HG03108 (cell line): ENCODE measurements at regions not wholly inside any gene's neighbourhood (a gene's known extent, or its start where the extent isn't known, plus 50 kb on each side); places are given as distances from the start of the nearest gene placed in this dataset.
A peak's percentile ranks its signal among the peaks of the same experiment; 100 is the strongest.
"Not testable (repeated sequence)": the region's sequence is repeated elsewhere in the genome, so short reads cannot be mapped to it uniquely, and the experiment has no call there.

Experiments used
- ATAC-seq: cut with Tn5 transposase; IDR thresholded peaks from one replicate; pipeline ENCODE4 v1.9.1; 2021; ENCODE audit warnings: moderate library complexity; ENCODE audit not compliant: unreplicated experiment

DNA sequence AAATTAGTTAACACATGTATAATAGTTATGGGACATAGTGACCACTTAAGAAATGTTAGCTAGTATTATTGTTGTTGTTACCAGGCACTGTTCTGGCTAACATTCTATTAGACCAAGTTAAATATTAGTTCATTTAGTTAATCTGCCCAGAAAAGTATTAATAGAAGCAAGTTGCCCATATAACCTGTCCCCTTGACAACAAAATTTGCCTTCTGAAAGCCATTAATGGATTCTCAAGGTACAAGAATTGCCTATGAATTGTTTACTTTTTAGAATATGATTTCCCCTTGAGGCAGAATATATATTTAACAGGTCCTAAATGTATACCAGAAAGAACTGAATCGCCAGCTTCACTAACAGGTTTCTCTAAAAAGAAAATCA is 167.3 kb upstream of the TMCC3 start:
- ATAC-seq: peak; percentile 33

DNA sequence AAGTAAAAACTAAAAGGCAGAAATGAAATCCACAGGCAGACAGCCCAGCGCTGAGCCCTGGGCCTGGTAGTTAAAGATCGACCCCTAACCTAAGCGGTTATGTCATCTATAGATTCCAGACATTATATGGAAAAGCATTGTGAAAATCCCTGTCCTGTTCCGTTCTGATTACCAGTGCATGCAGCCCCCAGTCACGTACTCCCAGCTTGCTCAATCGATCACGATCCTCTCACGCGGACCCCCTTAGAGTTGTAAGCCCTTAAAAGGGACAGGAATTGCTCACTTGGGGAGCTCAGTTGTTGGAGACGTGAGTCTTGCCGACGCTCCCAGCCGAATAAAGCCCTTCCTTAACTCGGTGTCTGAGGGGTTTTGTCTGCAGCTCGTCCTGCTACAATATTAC is 166.8 kb upstream of the TMCC3 start:
- ATAC-seq: not testable (repeated sequence)

DNA sequence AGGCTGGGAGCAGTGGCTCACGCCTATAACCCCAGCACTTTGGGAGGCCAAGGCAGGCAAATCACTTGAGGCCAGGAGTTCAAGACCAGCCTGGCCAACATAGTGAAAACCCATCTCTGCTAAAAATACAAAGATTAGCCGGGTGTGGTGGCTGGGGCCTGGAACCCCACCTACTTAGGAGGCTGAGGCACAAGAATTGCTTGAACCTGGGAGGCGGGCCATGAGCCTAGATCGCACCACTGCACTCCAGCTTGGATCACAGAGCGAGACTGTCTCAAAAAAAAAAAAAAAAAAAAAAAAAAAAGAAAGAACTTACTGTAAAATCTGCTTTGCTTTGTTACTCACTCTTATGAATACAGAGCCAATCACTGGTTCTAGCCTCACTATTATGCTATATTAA is 166.4 kb upstream of the TMCC3 start:
- not testable (repeated sequence) for ATAC-seq

DNA sequence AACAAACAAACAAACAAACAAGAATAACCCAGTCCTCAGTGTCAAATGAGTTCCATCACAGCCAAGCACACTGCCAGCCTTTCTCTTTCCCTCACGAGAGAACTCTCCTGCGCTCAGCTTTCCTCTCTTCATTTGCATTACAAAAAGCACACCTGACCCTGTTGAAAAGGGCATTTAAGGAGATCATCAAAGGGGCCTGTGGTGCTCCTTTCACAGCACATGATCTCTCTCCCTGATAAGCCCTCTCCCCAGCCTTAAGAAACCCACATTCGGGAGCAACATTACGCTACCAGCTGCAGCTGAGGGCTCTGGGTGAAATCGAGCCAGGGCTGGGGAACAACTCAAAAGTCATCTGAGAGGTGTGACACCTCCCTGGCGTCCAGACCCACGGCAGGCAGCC is 165.6 kb upstream of the TMCC3 start:
- no peak for ATAC-seq

DNA sequence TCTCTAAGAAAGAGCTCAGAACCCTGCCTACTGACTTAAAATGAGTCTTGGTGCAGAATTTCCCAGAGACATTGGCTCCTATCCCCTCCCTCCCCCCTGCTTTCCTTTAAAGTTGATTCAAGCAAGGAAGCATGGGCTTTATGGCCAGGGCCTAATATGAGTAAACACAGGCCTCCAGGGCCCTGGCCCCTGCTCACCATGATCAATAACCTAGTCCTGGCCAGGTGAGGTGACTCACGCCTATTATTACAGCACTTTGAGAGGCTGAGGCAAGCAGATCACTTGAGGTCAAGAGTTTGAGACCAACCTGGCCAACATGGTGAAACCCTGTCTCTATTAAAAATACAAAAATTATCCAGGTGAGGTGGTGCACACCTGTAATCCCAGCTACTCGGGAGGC is 165.1 kb upstream of the TMCC3 start:
- no peak for ATAC-seq

DNA sequence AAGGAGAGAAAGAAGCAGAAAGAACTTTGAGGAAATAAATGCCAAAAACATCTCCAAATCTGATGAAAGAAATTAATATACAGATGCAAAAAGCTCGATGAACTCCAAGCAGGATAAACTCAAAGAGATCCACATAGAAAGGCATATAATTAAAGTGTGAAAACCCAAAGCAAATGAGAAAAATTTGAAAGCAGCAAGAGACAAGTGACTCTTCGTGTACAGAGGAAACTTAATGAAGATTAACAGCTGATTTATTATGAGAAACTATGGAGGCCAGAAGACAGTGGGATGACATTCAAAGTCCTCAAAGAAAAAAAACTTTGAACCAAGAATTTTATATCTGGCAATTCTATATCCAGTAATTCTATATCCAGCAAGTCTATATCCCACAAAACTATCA is 163.0 kb upstream of the TMCC3 start:
- ATAC-seq: no peak

DNA sequence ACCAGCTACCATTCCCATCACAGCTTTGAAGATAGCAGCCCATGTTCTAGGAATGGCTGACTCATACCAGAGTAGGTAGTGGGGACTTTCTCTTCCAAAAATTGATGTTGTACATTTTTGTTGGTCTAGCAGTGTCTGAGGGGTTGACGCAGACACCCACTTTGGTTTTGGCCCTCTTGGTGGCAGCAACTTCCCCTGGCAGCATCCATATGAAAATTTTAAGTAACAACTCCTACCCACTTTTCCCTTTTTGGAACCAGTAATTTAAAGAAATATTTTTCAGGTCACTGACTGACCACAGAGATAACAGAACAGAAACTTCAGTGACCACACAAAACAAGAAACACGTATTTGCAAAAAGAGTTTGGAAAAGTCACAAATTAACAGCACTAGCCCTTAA is 162.0 kb upstream of the TMCC3 start:
- ATAC-seq: no peak

DNA sequence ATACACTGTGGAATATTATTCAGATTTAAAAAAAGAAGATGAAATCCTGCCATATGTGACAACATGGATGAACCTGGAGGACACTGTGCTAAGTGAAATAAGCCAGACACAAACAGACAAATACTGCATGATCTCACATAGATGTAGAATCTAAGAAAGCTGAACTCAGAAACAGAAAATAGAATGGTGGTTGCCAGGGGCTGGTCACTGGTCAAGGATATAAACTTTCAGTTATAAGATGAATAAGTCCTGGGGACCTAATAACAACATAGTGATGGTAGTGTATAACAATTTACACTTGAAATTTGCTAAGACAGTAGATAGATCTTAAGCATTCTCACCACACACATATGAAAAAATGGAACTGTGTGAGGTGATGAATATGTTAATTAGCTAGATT is 161.3 kb upstream of the TMCC3 start:
- ATAC-seq: no peak

DNA sequence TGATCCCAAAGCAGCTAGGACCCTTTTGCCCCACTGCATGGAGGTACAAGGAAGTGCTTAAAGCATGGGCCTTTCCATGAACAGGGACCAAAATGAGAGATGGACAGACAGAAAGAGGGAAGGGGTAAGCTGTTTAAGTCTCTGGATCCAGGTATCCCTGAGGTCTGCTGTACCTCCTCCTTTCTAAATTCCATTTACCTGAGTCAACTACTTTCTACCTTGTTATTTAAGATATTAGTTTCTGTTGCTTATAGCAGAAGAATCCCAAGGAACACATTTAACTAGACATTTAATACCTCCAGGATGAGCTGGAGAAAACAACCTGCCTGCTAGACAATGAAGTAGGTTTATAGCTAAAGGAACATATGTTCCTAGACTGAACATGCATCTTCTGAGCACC is 157.6 kb upstream of the TMCC3 start:
- ATAC-seq: no peak

DNA sequence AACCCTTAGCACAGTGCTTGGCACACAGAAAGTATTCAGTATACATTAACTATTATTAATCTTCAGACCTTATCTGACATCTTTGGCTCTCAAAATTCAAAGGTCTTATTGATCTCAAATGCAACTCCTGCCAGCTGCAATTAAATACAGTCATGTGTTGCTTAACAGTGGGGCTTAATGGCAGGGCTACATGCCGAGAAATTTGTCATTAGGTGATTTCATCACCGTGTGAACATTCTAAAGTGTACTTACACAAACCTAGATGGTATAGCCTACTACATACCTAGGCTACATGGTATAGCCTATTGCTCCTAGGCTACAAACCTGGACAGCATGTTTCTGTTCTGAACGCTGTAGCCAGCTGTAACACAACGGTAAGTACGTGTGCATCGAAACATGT is 156.3 kb upstream of the TMCC3 start:
- ATAC-seq: no peak

DNA sequence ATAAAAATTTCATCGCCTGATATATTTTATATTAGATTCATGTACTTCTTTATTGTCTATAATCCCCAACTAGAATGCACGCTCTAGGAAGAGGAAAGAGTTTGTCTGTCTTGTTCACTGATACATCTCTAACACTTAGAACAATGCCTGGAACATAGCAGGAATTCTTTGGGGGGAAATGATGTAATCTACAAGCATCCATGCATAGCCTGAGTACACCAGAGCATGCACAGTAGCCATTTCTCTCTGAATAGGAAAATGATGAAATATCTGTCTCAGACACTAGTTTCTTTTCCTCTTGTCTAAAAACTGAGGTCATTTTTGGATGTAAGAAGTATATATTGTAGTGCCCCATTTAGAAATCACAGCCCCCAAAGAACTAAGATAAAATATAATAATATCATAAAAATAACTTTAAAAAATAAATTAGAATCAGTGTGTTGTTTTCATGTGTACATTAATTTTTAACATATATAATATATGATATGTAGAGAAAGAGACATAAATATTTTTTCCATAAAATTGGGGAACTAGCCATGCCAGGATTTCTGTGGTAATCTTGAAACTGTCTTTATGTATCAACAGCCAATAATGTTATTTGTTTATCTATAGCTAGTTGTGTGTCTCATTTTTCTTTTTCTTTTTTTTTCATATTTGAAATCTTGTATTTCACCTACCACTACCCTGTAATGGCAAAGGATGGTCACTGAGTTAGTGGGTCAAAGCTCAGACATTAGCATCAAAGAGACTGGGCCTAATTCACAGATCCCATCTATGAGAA is 155.6 kb upstream of the TMCC3 start:
- ATAC-seq: no peak

DNA sequence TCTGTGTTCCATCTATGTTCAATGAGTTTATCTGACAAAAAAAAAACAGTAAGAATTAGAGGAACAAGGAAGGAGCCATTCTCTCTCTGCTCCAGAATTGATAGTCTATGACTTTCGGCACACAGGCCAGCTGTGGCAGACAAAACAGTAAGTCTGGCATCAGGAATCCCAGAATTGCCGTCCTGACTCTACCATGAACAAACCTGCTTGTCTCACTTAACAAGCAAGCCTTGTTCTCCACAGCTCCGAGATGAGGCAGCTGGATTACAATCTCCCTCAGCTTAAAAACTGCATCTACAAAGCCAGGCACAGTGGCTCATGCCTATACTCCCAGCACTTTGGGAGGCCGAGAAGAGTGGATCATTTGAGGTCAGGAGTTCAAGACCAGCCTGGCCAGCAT is 153.6 kb upstream of the TMCC3 start:
- ATAC-seq: no peak

DNA sequence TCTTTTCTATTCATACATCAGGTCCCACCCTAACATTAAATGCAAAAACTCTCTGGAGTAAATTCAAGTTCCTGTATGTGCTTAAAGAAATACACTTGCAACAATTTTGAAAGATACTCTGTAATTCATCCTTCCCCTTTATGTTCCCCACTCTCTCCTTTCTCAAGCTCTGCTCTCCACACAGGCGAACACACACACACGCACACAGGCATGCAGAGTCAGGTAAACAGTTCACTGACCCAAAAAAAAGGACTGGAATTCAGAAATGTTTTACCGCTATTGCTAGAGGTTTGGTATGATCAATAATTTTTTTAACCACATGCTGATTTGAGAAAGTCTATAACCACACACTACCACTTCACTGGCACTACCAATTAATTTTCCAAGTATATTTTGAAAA is 152.4 kb upstream of the TMCC3 start:
- no peak for ATAC-seq

DNA sequence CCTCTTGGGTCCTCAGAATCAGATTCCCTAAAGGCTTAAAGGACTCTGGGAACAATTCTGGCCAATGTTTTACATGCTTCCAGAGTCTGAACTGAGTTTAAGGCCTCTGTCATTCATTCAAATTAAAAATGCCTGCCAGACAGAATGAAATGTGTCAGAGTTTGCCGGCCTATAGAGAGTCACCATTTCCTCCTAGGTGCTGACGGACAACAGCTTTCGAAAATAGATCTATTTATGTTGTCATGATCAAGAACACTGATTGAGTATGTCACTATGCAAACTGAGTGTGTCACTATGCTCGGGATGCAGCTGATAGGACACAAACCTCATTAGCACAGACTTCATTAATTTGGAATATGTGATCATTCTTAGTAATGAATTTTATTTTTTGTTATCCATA is 151.4 kb upstream of the TMCC3 start:
- ATAC-seq: no peak

DNA sequence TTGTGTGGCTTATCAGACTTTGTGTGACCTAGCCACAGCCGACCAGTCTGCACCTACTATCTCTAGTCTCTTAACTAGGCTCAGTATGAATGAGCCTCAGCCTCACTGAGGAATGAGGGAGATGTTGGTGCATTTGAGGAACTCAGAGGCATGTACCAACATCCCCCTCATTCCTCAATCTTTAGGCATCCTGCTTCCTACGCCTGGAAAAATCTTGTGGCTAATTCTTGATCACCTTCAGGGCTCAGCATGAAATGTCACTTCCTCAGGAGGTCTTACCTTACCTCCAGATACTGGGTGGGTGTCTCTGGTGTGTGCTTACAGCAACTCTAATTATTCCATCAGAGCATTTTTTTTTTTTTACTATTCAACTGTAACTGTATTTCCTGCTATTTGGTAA is 148.8 kb upstream of the TMCC3 start:
- no peak for ATAC-seq

DNA sequence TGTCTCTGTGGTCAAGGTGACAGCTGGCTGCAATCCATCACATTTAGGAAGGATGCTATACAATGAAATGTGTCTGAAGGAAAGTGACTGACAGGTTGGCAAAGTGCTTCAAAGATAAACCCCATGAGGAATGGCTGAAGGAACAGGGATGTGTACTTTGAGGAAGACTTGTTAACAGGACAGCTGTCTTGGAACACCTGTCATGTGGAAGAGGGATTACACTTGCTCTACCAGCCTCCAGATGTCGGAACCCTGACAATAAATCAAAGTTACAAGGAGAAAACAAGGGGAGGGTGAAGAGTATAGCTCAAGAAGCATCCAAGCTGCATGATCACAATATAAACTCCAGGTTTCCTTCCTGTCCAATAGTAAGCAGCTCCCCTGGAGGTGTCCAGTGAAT is 147.8 kb upstream of the TMCC3 start:
- ATAC-seq: no peak

DNA sequence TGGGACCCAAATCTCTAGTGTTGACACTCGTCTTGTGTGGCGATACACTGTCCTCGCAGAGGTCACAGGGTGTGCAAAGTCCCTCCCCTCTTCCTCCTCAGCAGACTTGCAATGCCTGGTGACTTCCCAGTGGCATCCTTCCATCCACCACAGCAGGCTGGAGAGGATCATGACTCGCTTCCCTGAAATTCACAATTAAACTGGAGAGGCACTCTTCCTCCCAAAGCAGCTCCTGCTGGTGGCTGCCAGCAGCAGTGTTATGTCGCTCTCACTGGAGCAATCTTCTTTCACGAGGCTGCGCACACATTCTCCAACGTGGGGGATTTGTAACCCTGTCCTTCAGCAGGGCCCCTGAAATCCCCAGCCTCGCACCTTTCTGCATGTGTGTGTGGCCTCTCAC is 145.2 kb upstream of the TMCC3 start:
- no peak for ATAC-seq

DNA sequence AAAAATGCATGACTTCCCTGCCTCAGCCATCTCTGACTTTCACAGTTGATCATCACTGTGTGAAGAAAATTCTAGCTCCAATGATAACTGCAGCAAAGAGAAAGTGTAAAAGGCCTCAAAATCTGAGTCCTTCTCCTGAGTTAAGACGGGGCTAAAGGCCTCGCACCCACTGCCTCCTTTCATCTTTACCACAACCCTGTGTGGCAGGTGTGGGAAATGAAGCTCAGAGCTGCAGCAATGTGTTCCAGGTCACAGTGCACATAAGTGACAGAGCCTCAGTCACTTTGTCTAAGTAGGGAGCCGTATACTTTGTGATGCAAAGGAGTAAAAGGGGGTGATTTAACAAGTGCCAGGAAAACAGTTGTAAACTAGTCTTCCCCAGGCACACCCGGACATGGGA is 144.7 kb upstream of the TMCC3 start:
- no peak for ATAC-seq

DNA sequence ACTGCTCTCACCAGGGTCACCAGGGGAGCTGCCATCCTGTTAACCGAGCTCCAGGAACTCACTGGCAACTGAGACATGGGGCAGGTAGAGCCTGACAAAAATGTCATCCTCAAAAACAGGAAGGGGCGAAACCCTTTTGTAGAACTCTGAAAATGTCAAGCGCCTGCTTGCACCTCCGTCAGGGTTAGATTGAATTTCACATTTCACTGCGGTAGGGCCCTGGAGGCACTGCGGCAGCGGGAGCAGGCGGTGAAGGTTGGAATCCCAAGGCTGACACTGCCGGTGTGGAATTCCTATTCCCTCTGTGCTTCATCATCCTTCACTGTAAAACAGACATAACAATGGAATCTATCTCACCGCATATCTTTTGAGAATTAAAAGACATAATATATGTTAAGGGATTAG is 142.8 kb upstream of the TMCC3 start:
- ATAC-seq: no peak

DNA sequence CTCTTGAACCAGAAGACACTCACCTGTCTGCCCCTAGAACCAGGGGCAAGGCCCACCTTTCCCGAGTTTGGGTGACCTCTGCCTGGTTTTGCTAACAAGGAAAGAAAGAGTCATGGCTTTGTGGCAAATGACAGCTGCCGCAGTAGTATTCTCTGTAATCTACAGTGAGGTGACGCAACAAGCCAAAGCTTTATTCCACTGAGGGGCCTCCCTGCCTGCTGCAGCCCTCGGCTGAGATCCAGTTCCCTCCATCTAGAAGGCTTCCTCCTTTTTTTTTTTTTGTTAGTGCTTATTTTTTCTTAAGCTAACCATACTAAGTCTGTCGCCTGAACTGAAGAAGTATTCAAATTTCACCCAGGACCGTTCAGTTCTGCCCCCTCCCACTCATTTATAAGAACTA is 142.3 kb upstream of the TMCC3 start:
- ATAC-seq: no peak

DNA sequence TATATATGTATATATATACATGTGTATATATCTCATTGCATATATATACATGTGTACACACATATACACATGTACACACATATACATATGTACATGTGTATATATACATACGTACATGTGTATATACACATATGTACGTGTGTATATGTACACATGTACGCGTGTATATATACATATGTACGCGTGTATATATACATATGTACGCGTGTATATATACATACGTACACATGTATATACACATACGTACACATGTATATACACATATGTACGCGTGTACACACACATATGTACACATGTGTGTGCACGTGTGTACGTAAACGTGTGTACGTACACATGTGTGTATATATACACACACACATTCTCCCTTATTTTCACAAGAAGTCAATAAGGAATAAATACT is 141.6 kb upstream of the TMCC3 start:
- no peak for ATAC-seq

DNA sequence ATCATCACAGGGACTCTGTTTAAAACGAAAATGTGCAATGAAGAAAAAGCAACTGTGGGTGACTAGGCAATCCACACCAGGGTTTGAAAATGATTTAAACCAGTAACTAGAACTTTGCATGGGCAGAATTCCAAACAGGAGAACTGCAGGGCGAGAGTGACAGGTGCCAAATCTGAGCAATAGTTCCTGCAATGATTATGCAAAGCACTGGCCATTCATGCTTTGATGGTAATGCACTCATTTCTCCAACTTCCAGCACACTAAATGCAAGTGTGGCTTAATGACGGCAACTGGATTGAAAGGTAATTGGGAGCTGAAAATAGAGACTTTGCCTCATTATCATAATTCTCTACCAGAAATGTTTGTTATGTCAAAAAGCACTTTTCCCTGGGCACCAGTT is 140.5 kb upstream of the TMCC3 start:
- no peak for ATAC-seq

DNA sequence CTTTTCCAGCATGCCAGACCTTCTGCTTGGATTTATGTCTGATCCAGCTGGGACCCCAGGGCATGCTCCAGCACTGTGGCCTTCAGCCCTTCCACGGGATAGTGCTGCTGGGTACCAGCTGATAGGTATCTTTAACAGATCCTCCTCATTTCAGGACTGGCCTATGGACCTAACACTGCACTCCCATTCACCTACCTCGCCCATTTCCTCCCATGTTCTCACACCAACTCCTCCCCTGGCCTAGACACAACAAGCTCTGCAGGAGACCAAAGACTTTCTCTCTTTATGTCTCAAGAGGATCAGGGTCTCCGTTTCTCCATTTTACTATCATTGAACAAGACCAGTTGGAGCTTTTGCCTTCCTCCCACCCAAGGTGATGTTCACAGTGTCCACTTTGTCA is 140.0 kb upstream of the TMCC3 start:
- ATAC-seq: no peak
